HEK293 (cell line): ENCODE measurements at regions not wholly inside any gene's neighbourhood (a gene's known extent, or its start where the extent isn't known, plus 50 kb on each side); places are given as distances from the start of the nearest gene placed in this dataset.
"Not testable (repeated sequence)": the region's sequence is repeated elsewhere in the genome, so short reads cannot be mapped to it uniquely, and the experiment has no call there.

Experiments used
- CTCF ChIA-PET: fragments of 350-600 bp; formaldehyde crosslinking; extraction: SDS; loops from one replicate; lab custom pipeline; 2021; ENCODE audit warnings: antibody characterized with exemption; lab: Yijun Ruan, JAX
- POLR2A ChIA-PET: fragments of 300-600 bp; formaldehyde crosslinking; extraction: SDS; loops from one replicate; lab custom pipeline; 2020; ENCODE audit warnings: antibody characterized with exemption, inconsistent platforms; lab: Yijun Ruan, JAX
- H3K27ac ChIP-seq: fragments of 200-500 bp; sonication (Bioruptor generic); 2 replicates; pipeline ENCODE4 v1.5.1; 2014; ENCODE audit warnings: low read depth, low read length, control low read depth, inconsistent platforms; ENCODE audit errors: extremely low read depth
- H3K36me3 ChIP-seq, 2 experiments: fragments of 200-500 bp in 1 of 2; sonication (Bioruptor generic) in 1 of 2; 1 replicate in 1 of 2; 2 replicates in 1 of 2; pipeline ENCODE4 v1.5.1; 2014 to 2017; ENCODE audit warnings: inconsistent platforms in 2 of 2, low read length in 2 of 2; ENCODE audit not compliant: control insufficient read depth in 2 of 2, insufficient read depth in 1 of 2
- H3K4me1 ChIP-seq: fragments of 200-500 bp; sonication (Bioruptor generic); 2 replicates; pipeline ENCODE4 v1.5.1; 2014; ENCODE audit warnings: mild to moderate bottlenecking, low read length, inconsistent platforms; ENCODE audit not compliant: control insufficient read depth, insufficient read depth
- H3K4me3 ChIP-seq: 2 replicates; pipeline ENCODE4 v1.5.1; 2011; ENCODE audit warnings: low read depth, mild to moderate bottlenecking, control low read depth, low read length, moderate library complexity
- H3K9me3 ChIP-seq: fragments of 200-500 bp; sonication (Bioruptor generic); 2 replicates; pipeline ENCODE4 v1.5.1; 2014; ENCODE audit warnings: low read depth, low read length, inconsistent platforms; ENCODE audit not compliant: control insufficient read depth, insufficient read depth
- BCL11B ChIP-seq: fragments of 450-650 bp; formaldehyde crosslinking; IDR thresholded peaks from 2 replicates; pipeline ENCODE4 v1.5.1; 2016; ENCODE audit warnings: low read depth, missing biosample characterization, missing genetic modification characterization
- KLF1 ChIP-seq: fragments of 450-650 bp; formaldehyde crosslinking; IDR thresholded peaks from 2 replicates; pipeline ENCODE4 v1.5.1; 2016; ENCODE audit warnings: missing biosample characterization, missing genetic modification characterization
- KLF16 ChIP-seq: fragments of 450-650 bp; formaldehyde crosslinking; IDR thresholded peaks from 2 replicates; pipeline ENCODE4 v1.5.1; 2017; ENCODE audit warnings: missing biosample characterization, missing genetic modification characterization
- KLF9 ChIP-seq: fragments of 450-650 bp; formaldehyde crosslinking; IDR thresholded peaks from 2 replicates; pipeline ENCODE4 v1.5.1; 2016; ENCODE audit warnings: missing biosample characterization, missing genetic modification characterization, low read depth
- PRDM1 ChIP-seq: fragments of 450-650 bp; formaldehyde crosslinking; IDR thresholded peaks from 2 replicates; pipeline ENCODE4; 2016; ENCODE audit warnings: missing biosample characterization, missing genetic modification characterization
- RBAK ChIP-seq: fragments of 450-650 bp; formaldehyde crosslinking; IDR thresholded peaks from 2 replicates; pipeline ENCODE4 v1.5.1; 2016; ENCODE audit warnings: missing biosample characterization, missing genetic modification characterization
- REPIN1 ChIP-seq: fragments of 450-650 bp; formaldehyde crosslinking; IDR thresholded peaks from 2 replicates; pipeline ENCODE4 v1.5.1; 2017; ENCODE audit warnings: missing biosample characterization, missing genetic modification characterization, low read depth
- YY2 ChIP-seq: fragments of 450-650 bp; formaldehyde crosslinking; IDR thresholded peaks from 2 replicates; pipeline ENCODE4 v1.5.1; 2016; ENCODE audit warnings: missing biosample characterization, missing genetic modification characterization
- ZFP3 ChIP-seq: fragments of 450-650 bp; formaldehyde crosslinking; IDR thresholded peaks from 2 replicates; pipeline ENCODE4 v1.5.1; 2016; ENCODE audit warnings: low read depth, missing biosample characterization, missing genetic modification characterization
- ZFP69B ChIP-seq: fragments of 450-650 bp; formaldehyde crosslinking; IDR thresholded peaks from 2 replicates; pipeline ENCODE4 v1.5.1; 2016; ENCODE audit warnings: missing biosample characterization, missing genetic modification characterization
- ZNF133 ChIP-seq: fragments of 450-650 bp; formaldehyde crosslinking; IDR thresholded peaks from 2 replicates; pipeline ENCODE4 v1.5.1; 2016; ENCODE audit warnings: missing biosample characterization, missing genetic modification characterization
- ZNF157 ChIP-seq: fragments of 450-650 bp; formaldehyde crosslinking; IDR thresholded peaks from 2 replicates; pipeline ENCODE4 v1.5.1; 2016; ENCODE audit warnings: missing biosample characterization, missing genetic modification characterization
- ZNF221 ChIP-seq: fragments of 450-650 bp; formaldehyde crosslinking; IDR thresholded peaks from 2 replicates; pipeline ENCODE4 v1.5.1; 2017; ENCODE audit warnings: missing biosample characterization, missing genetic modification characterization, borderline replicate concordance
- ZNF311 ChIP-seq: fragments of 450-650 bp; formaldehyde crosslinking; IDR thresholded peaks from 2 replicates; pipeline ENCODE4 v1.5.1; 2017; ENCODE audit warnings: missing biosample characterization, missing genetic modification characterization, borderline replicate concordance
- ZNF341 ChIP-seq: fragments of 450-650 bp; formaldehyde crosslinking; IDR thresholded peaks from 2 replicates; pipeline ENCODE4; 2016; ENCODE audit warnings: low read depth, missing biosample characterization, missing genetic modification characterization
- ZNF394 ChIP-seq: fragments of 450-650 bp; formaldehyde crosslinking; IDR thresholded peaks from 2 replicates; pipeline ENCODE4 v1.5.1; 2016; ENCODE audit warnings: missing biosample characterization, missing genetic modification characterization, mild to moderate bottlenecking, moderate library complexity, borderline replicate concordance
- ZNF510 ChIP-seq: fragments of 450-650 bp; formaldehyde crosslinking; IDR thresholded peaks from 2 replicates; pipeline ENCODE4 v1.5.1; 2018; ENCODE audit warnings: mild to moderate bottlenecking, missing genetic modification characterization, missing biosample characterization; ENCODE audit not compliant: insufficient replicate concordance
- ZNF610 ChIP-seq: fragments of 450-650 bp; formaldehyde crosslinking; IDR thresholded peaks from 2 replicates; pipeline ENCODE4 v1.5.1; 2016; ENCODE audit warnings: missing biosample characterization, missing genetic modification characterization, borderline replicate concordance
- ZSCAN30 ChIP-seq: fragments of 450-650 bp; IDR thresholded peaks from 2 replicates; pipeline ENCODE4 v1.5.1; 2018; ENCODE audit warnings: missing biosample characterization, mild to moderate bottlenecking, missing genetic modification characterization, moderate library complexity
- TF ChIP-seq, protein P1 (sequence below): fragments of 450-650 bp; formaldehyde crosslinking; IDR thresholded peaks from 2 replicates; pipeline ENCODE4 v1.5.1; 2017; ENCODE audit warnings: missing biosample characterization, missing genetic modification characterization
- TF ChIP-seq, protein P2 (sequence below): fragments of 450-650 bp; formaldehyde crosslinking; IDR thresholded peaks from 2 replicates; pipeline ENCODE4 v1.5.1; 2016; ENCODE audit warnings: missing biosample characterization, missing genetic modification characterization

DNA sequence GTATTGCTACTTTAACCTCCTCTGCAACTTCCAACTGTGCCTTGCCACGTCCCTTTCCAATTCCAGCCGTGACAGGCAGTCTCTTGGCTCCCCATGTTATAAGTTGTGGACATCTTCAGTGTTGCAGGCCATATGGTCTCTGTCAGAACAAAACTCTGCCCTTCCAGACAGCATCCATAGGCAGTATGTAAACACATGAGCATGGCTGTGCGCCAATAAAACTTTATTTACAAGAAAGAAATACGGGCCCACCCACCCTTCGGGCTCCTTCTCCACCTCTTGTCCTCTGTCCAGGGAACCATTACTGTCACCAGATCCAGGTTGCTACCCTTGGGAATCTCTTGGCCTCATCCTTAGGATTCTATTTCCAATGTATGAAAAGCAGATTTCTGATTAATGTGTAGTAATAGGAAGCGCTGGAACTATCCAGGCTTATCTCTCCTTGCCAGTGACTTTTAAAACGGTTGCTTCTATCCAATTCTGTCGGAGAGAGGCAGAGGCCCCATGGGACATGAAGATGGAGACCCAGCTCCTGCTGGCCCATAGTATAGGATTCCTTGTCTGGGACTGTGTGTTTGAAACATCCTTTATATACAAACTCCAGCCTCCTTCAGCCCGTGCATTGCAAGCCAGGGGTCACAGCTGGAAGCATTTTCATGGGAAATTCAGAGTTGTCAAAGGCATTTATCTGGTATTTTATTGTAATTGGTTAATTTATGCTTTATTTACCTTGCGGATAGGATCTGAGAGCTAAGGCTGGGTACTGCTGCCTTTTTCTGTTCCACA lies 114.4 kb downstream of the ZNF664 start (continued):
- TF ChIP-seq ZNF341 (tag by site-specific recombination) (peak; percentile 12; the same call in 1 of the 2 replicates), ZFP69B (no peak), PRDM1 (no peak), KLF1 (tag by site-specific recombination) (peak; percentile 12; the same call in 1 of the 2 replicates), KLF16 (tag by site-specific recombination) (no peak), REPIN1 (tag by site-specific recombination) (no peak), ZNF311 (no peak), ZNF157 (no peak), ZNF510 (no peak), ZNF610 (tag by site-specific recombination) (no peak), RBAK (tag by site-specific recombination) (no peak), BCL11B (tag by site-specific recombination) (no peak), ZNF221 (tag by site-specific recombination) (no peak), YY2 (tag by site-specific recombination) (no peak), KLF9 (tag by site-specific recombination) (no peak), ZFP3 (no peak), ZNF394 (tag by site-specific recombination) (no peak)
- TF ChIP-seq, protein P1, sequence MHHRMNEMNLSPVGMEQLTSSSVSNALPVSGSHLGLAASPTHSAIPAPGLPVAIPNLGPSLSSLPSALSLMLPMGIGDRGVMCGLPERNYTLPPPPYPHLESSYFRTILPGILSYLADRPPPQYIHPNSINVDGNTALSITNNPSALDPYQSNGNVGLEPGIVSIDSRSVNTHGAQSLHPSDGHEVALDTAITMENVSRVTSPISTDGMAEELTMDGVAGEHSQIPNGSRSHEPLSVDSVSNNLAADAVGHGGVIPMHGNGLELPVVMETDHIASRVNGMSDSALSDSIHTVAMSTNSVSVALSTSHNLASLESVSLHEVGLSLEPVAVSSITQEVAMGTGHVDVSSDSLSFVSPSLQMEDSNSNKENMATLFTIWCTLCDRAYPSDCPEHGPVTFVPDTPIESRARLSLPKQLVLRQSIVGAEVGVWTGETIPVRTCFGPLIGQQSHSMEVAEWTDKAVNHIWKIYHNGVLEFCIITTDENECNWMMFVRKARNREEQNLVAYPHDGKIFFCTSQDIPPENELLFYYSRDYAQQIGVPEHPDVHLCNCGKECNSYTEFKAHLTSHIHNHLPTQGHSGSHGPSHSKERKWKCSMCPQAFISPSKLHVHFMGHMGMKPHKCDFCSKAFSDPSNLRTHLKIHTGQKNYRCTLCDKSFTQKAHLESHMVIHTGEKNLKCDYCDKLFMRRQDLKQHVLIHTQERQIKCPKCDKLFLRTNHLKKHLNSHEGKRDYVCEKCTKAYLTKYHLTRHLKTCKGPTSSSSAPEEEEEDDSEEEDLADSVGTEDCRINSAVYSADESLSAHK (tag by site-specific recombination), result peak; percentile 53
- TF ChIP-seq, protein P2, sequence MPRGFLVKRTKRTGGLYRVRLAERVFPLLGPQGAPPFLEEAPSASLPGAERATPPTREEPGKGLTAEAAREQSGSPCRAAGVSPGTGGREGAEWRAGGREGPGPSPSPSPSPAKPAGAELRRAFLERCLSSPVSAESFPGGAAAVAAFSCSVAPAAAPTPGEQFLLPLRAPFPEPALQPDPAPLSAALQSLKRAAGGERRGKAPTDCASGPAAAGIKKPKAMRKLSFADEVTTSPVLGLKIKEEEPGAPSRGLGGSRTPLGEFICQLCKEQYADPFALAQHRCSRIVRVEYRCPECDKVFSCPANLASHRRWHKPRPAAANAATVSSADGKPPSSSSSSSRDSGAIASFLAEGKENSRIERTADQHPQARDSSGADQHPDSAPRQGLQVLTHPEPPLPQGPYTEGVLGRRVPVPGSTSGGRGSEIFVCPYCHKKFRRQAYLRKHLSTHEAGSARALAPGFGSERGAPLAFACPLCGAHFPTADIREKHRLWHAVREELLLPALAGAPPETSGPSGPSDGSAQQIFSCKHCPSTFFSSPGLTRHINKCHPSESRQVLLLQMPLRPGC (tag by site-specific recombination), result no peak

DNA sequence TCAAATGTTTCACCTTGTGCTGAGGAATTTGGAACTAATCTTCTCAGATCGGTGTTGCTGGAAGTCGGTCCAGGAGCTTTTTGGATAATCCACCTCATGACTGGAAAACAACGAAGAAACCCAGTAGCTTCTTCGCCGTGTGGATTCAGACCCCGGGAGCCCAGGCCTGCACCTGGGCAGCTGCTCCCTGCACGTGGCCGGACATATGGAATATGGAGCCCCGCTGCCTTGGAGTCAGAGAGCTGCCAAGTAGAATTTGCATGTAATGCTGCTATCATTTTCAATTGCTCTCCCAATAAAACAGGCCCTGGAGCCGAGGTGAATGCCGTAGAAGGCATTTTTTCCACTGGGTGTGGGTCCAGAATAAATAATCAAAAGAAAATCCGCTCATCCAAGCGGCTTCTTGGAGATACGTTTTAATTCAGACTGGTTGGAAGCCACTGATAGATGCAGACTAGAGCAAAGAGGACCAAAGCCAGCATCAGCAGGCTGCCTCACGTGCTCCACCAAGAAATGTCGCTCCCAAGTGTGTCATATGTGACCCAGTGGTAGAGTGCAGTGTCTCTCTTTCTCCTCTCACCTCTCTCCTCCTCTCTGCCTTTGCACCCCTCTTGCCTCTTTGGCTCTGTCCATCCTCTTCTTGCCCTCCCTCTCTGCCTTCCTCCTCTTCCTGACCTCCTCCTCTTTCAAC lies 115.3 kb downstream of the ZNF664 start:
- TF ChIP-seq ZSCAN30 (tag by site-specific recombination) (peak; percentile 43; the same call in 1 of the 2 replicates), ZNF133 (tag by site-specific recombination) (no peak)
- H3K4me3 ChIP-seq, result no peak overlapping the region
- ChIA-PET POLR2A (no interaction called here), CTCF (interaction anchor here (1.0 to 1.2 kb wide), 2 partner anchors 51 to 57 kb away, joined by 3 to 5 read pairs; no protein-coding TSS in a partner anchor)
- no peaks in the 10 kb centered on the region for H3K9me3 ChIP-seq
- H3K4me1 ChIP-seq, result peaks cover 8% of the 10 kb centered on the region
- peak overlapping the region; percentile 52; the same call in 1 of the 2 replicates for H3K27ac ChIP-seq
- no peaks in the 10 kb centered on the region for H3K36me3 ChIP-seq

DNA sequence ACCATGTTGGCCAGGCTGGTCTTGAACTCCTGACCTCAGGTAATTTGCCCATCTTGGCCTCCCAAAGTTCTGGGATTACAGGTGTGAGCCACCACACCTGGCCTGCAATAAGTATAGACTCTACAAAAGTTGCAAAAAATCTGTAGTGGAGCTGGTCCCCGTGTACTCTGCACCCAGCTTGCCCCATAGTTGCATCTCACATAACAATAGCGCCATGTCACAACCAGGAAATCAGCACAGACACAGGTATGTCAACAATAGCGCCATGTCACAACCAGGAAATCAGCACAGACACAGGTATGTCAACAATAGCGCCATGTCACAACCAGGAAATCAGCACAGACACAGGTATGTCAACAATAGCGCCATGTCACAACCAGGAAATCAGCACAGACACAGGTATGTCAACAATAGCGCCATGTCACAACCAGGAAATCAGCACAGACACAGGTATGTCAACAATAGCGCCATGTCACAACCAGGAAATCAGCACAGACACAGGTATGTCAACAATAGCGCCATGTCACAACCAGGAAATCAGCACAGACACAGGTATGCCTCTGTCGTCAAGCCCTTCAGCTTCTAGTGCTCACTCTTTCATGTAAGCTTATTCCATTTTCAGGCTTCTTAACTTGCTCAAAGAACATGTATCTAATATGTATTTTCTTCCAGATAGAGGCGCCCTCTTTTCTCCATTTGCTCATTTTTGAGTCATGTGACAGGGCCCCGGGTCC lies 116.3 kb downstream of the ZNF664 start:
- H3K9me3 ChIP-seq, H3K4me1 ChIP-seq, POLR2A ChIA-PET, H3K27ac ChIP-seq, H3K4me3 ChIP-seq, H3K36me3 ChIP-seq: not testable (repeated sequence)
- CTCF ChIA-PET, result interaction anchor here (1.1 kb wide), 1 partner anchor 9 kb away, joined by 3 read pairs; no protein-coding TSS in a partner anchor
